ENCODE measurements at regions not wholly inside any gene's neighbourhood (a gene's known extent, or its start where the extent isn't known, plus 50 kb on each side); places are given as distances from the start of the nearest gene placed in this dataset.
"Not testable (repeated sequence)": the region's sequence is repeated elsewhere in the genome, so short reads cannot be mapped to it uniquely, and the experiment has no call there.

DNA sequence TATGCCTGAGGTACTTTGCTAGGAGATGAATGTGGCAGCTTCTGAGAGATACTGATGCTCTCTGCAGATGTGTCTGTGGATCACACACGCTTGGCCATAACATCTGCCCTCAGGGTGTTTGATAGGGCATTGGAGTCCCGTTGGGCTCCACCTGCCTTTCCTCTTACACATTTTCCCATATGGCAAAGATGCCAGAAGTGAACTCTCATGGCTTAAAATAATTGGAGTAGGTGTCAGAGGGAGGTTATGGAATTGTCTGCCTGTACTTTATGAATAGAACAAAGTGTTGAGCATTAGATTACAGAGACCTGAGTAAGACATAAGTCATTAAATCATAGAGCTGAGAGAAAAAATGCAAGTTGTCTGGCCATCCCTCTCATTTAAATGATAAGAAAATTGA lies 75.3 kb upstream of the PNPT1 start:
- no peak for DNase-seq

DNA sequence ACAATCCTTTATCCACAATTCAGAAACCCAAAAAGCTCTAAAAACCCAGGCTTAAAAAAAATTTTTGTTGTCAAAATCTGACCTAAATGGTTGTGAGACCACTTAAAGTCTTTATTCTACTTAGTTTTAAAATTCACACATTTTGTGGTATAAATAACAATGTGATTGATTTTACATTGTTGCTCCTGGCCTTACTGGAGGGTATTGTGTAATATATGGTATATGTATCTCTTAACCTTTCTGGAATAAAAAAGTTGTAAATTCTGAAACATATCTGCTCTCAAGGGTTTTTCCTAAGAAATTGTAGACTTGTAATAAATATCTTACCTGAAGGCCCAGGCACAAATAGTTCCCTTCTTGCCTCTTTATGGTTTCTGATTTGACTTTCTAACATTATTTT lies 73.3 kb upstream of the PNPT1 start:
- DNase-seq: no peak

DNA sequence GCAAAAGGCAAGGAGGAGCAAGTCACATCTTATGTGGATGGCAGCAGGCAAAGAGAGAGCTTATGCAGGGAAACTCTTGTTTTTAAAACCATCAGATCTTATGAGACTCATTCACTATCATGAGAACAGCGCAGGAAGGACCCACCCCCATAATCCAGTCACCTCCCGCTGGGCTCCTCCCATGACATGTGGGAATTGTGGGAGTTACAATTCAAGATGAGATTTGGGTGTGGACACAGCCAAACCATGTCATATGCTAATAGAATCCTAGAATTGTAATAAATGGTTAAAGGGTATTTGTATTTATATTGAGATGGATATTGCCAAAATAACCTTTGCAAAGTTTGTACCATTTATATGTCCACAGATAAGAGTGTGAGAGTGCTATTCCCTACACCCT lies 72.1 kb upstream of the PNPT1 start:
- not testable (repeated sequence) for DNase-seq

DNA sequence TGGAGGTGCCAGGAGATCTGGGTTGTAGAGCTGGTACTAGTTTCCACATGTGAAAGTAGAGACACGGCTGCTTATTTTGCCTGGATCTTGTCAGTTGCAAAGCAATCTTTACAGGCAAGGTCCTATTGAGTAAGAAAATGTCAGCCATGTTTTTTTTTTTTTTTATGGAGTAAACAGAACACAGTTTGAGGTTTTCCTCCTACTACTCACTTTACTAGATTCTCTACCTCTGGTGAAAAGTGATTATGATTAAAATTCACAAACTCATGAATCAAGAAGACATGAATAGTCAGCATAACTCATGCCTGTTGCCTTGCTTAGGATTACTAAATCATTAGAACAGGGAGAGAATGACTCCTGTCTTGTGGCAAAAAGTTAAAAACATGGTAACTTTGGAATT lies 70.1 kb upstream of the PNPT1 start:
- DNase-seq: no peak

DNA sequence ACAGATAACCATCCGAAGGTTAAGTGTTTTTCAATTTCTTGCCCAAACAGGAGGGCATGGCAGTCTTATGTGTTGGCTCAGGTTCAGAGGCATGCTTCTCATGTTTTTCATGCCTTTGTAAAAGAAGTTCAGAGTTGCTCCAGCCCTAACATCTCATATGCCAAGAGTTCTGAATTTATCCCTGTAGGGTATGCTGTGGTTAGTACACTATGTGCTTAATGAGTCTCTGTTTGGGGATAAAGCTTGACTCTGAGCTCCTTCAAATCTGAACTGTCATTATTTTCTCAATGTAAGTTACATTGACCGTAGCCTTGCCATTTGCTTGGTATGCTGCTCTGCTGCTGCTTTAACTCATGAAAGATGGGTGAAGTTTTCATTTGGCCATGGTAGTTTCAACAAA lies 67.9 kb upstream of the PNPT1 start:
- no peak for DNase-seq

DNA sequence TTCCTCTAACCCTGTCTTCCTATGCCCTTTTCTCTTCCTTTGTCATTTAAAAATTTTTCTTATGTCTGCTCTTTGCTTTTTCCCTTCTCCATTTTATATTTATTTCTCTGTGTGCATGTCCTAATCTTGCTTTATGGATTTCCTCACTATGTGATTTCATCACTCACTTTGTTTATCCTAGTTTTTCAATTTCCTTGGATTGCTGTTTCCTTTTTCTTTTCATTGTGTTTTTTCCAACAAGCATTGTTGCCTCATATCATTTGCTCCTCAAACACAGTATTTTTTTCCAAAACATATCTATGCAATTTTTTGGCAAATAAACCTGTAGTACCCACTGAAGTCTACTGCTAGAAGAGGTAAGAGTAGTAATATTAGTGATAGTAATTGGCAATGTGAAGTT lies 67.4 kb upstream of the PNPT1 start:
- DNase-seq: no peak

DNA sequence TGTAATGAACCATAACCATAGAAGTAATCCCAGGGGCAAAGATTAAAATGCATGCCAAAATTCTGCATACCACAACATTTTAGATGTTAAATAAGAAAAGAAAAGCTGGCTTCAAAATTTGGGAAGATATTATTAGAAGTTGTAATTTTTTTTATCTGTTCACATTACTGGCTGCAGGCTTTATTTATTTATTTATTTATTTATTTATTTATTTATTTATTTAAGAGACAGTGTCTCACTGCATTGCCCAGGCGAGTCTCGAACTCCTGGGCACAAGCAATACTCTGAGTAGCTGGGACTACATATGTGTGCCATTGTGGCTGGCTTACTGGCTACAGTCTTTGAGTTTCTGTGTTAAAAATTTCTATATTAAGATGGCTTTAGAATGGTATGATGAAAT lies 66.5 kb upstream of the PNPT1 start:
- no peak for DNase-seq

DNA sequence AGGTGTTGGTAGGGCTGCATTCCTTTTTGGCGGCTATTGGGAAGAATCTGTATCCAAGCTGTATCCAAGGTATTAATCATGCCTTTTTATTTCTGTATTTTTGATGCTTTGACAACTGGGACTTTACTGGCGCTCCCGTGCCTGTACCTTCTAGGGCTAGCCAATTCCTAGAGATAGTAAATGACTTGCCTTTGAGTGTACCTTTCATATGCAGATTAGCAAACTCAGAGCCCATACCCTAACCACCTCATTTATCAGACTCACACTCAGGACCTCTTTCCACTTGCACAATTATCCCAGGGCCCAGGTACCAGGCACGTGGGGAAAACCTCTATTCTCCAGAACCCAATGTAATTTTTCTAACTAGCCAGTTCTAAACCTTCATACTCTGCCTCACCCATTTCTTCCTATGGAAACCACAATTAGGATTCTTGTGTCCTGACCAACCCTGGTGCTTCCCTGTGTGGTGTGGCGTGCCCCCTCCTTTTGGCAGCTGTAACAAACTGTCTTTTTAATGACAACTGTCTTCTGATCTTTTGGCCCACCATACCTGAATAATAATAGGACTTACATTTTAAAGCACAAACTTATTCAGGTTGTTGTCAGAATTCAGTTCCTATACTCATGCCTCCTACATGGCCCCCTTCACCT lies 65.8 kb upstream of the PNPT1 start:
- no peak for DNase-seq

DNA sequence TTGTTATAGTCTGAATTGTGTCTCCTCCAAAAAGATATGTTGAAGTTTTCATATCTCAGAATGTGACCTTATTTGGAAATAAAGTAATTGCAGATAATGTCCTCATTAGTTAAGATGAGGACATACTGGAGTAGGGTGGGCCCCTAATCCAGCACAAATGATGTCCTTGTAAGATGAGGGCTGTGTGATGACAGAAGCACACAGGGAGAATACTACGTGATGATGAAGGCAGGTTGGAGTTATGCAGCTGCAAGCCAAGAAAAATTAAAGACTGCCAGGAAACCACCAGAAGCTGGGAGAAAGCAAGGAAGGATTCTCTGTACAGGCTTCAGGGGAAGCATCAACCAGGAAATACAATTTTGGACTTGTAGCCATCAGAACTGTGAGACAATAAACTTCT lies 58.3 kb upstream of the PNPT1 start:
- DNase-seq: peak; percentile 6

DNA sequence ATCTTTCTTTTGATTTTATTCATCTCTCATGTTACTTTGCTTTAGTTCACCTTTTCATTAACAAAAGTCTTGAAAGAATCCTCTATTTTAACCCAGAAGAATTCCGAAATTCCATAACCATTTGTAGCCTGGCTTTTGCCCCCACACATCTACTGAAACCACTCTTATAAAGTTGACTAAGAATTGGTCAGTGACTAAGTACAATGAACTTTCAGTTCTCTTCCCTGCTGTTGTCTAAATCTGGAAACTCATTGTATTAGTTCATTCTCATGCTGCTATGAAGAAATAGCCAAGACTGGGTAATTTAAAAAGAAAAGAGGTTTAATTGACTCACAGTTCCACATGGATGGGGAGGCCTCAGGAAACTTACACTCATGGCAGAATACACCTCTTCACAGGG lies 49.9 kb upstream of the PNPT1 start:
- DNase-seq: peak; percentile 51

Measured in fibroblast of skin of right quadriceps (primary cell).